ENCODE measurements at regions not wholly inside any gene's neighbourhood (a gene's known extent, or its start where the extent isn't known, plus 50 kb on each side); places are given as distances from the start of the nearest gene placed in this dataset.

DNA sequence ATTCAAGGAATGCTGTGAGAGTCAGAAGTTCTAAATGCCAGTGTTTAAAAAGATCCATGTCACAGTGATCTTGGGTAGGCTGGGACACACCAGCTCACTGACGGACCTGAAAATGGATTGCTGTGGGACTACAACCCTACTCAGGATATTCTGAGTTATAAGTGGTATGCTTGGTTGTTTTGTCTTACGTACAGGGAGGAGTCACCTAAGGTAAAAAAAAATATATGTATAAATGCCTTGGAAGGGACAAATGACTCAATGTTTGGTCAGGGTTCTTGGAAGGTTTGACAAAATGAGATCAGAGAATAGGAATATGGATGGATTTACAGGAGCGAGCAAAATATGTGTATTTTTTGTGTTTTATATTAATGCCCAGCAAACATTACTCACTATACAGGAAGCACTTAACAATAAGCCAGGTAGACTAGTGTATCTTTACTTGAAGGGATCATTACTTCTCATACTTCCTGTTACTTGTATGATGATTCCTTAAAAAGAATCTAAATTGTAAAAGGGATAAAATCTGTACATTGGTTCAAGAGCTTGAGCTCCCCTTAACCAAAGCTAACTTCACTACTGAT is 767.3 kb downstream of the GBE1 start:
- TF ChIP-seq, protein P1, sequence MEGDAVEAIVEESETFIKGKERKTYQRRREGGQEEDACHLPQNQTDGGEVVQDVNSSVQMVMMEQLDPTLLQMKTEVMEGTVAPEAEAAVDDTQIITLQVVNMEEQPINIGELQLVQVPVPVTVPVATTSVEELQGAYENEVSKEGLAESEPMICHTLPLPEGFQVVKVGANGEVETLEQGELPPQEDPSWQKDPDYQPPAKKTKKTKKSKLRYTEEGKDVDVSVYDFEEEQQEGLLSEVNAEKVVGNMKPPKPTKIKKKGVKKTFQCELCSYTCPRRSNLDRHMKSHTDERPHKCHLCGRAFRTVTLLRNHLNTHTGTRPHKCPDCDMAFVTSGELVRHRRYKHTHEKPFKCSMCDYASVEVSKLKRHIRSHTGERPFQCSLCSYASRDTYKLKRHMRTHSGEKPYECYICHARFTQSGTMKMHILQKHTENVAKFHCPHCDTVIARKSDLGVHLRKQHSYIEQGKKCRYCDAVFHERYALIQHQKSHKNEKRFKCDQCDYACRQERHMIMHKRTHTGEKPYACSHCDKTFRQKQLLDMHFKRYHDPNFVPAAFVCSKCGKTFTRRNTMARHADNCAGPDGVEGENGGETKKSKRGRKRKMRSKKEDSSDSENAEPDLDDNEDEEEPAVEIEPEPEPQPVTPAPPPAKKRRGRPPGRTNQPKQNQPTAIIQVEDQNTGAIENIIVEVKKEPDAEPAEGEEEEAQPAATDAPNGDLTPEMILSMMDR (IDR thresholded peaks at IDR 0.05; ENCODE audit: insufficient read depth, low read depth, low read length): no peak
- DNase-seq (ENCODE audit: low read depth): no peak
- no peak overlapping the region for H3K4me3 ChIP-seq (ENCODE audit: low read depth, low read length)

DNA sequence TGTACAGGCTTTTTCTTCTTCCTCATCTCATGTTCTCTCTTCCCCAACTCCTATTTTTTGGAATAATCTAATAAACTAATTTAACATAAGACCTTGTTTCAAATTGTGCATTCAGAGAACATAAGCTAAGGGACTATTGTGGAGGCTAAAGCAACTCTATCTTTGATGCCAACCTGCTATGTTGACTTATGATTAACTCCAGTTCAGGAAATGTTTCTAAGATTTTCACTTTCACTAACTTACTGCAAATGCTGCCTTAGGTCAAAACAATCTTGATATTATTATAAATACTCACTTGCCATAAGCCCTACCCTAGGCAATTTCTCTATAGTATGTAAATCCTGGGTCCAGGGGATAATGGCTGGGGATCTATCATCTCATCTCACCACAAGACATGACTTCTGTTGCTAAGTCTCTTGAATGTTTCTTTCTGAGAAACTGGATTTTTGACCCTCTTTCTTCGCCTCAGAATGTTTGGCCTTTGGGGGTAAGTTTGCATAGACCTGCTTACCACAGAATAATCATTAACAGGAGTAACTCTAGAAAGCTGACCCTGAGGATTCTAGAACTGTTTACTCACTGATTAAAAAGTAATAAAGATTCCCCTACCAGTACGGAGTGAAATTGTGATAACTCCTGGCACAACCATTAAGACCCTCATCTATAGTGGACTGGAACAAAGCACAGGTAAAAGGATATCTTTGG is 768.1 kb downstream of the GBE1 start:
- DNase-seq (ENCODE audit: low read depth): no peak
- TF ChIP-seq, protein P1 (IDR thresholded peaks at IDR 0.05; ENCODE audit: insufficient read depth, low read depth, low read length): no peak
- H3K4me3 ChIP-seq (ENCODE audit: low read depth, low read length): no peak overlapping the region

DNA sequence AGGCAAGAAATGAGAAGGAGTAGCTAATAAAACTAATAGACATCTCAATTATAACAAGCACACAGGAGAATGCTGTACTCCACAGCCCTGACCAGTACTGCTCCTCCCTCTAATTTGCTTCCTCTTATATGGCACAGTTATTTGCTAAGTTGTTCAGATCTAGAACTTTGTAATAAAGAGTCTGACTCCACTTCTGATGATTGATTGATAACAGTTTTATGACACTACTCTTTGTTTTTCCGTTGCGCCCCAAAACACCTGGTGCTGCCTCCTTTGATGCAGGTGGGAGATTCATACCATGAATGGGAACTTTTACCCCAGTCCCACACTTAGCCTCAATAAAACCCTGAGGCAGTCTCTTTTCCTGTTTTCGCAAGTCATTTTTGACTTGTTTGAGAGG is 777.7 kb downstream of the GBE1 start:
- TF ChIP-seq, protein P1 (IDR thresholded peaks at IDR 0.05; ENCODE audit: insufficient read depth, low read depth, low read length): no peak
- DNase-seq (ENCODE audit: low read depth): no peak
- no peak overlapping the region for H3K4me3 ChIP-seq (ENCODE audit: low read depth, low read length)

DNA sequence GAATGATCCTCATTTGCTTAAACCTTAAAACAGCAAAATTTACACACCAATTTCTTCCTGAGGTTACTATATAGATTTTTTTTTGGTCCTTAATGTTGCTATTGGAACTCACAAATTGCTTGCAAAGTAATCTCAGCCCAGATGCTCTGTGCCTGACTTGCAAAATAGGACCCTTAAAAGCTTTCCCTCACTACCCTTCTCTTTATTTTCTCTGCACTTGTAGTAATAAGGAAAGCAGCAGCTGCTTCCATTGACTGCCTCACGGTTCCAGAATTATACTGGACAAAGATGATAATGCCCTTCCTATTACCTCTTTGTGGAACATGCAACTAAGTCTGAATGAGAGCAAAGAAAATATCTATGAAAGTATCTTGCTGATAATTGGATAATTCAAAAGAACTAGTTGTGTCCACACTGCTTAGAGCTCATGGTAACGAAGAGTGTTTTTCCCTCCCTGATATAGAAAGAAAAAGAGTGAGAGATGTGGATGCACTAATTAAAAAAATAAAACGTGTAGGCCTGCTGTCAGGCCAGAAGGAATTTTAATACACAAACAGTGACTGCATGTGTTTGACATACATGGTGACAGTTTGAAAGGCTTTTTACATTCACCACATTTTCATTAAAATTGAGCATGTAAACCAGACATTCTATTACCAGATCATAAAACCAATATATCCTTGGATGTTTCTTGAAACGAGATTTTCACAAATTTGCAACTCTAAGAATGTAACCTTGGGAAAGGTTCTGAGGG is 783.1 kb downstream of the GBE1 start:
- no peak for DNase-seq (ENCODE audit: low read depth)
- TF ChIP-seq, protein P1 (IDR thresholded peaks at IDR 0.05; ENCODE audit: insufficient read depth, low read depth, low read length): no peak
- H3K4me3 ChIP-seq (ENCODE audit: low read depth, low read length): no peak overlapping the region

DNA sequence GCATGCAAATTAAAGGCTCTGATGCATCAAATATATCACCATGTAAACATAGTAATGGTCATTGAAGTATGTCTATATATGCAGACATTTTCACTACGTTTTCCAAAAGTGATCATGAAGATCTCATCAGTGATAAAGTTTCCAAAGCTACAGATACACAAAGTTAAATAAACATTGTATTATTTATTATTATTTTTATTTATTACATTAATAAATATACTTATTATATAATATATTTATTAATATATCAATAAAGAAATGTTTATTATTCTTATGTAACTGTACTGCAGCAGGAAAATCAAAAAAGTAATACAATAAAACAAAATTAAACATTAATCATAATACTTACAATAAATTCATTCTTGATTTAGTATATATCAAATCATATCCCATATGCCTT is 791.2 kb downstream of the GBE1 start:
- DNase-seq (ENCODE audit: low read depth): no peak
- H3K4me3 ChIP-seq (ENCODE audit: low read depth, low read length): no peak overlapping the region
- TF ChIP-seq, protein P1 (IDR thresholded peaks at IDR 0.05; ENCODE audit: insufficient read depth, low read depth, low read length): no peak

DNA sequence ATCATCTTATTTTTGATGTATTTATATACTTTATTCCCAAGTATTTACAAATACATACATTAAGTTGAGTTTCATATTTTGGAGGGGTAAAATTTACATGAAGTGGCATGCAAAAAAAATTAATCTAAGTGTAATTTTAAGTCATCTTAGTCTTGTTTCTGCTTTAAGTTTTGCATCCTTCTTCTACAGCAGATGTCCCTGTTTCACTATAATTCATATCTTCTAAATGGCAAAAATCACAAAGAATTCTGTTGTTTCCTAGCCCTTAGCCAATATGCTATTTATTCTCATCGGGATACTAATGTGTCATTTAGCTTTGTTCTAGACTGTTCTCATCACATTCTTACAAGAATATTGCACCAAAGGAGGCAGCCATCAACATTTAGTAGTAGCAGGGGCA is 831.9 kb downstream of the GBE1 start:
- TF ChIP-seq, protein P1 (IDR thresholded peaks at IDR 0.05; ENCODE audit: insufficient read depth, low read depth, low read length): no peak
- DNase-seq (ENCODE audit: low read depth): no peak

More for the DNA sequence above, 831.9 kb downstream of the GBE1 start:
- H3K4me3 ChIP-seq (ENCODE audit: low read depth, low read length): no peak overlapping the region

Data from fibroblast of villous mesenchyme (primary cell).